IMR-90 (cell line): ENCODE measurements at regions not wholly inside any gene's neighbourhood (a gene's known extent, or its start where the extent isn't known, plus 50 kb on each side); places are given as distances from the start of the nearest gene placed in this dataset.

Experiments
- ATAC-seq: fragments of 200-7000 bp; cut with Tn5 transposase; 2 replicates; pipeline ENCODE4 v1.9.1; 2020; ENCODE audit warnings: low read depth, mild to moderate bottlenecking, moderate library complexity
- BruUV-seq: library from RNA; stranded (reverse); fragments of 400-500 nt; replicated peaks from 2 replicates; lab custom pipeline; 2021; lab: Mats Ljungman, UMichigan
- CTCF ChIA-PET: fragments of 300-600 bp; formaldehyde crosslinking; extraction: SDS; loops from one replicate; lab custom pipeline; 2021; ENCODE audit warnings: antibody characterized with exemption; lab: Yijun Ruan, JAX
- POLR2A ChIA-PET: fragments of 300-600 bp; sonication (Branson Sonifier 250); formaldehyde crosslinking; loops from one replicate; lab custom pipeline; 2022; ENCODE audit warnings: antibody characterized with exemption; ENCODE audit not compliant: unreplicated experiment; lab: Charles Lee
- DNase-seq: peaks from one replicate; pipeline ENCODE4 v3.0.0; 2013
- H2AFZ ChIP-seq: replicated peaks from 2 replicates; pipeline ENCODE3; 2013; ENCODE audit warnings: low read length, mild to moderate bottlenecking; ENCODE audit not compliant: poor library complexity
- H2AK5ac ChIP-seq: 2 replicates; pipeline ENCODE4 v1.6.1; 2013; ENCODE audit warnings: low read depth, low read length, inconsistent platforms
- H2AK9ac ChIP-seq: replicated peaks from 2 replicates; pipeline ENCODE3; 2013; ENCODE audit warnings: mild to moderate bottlenecking, low read depth, low read length, moderate library complexity; ENCODE audit not compliant: poor library complexity
- H2BK120ac ChIP-seq: 2 replicates; pipeline ENCODE4 v1.6.1; 2013; ENCODE audit warnings: low read depth, low read length, inconsistent platforms
- H2BK15ac ChIP-seq: 3 replicates; pipeline ENCODE4 v1.6.1; 2013; ENCODE audit warnings: low read depth, low read length, inconsistent platforms
- H2BK20ac ChIP-seq: 2 replicates; pipeline ENCODE4 v1.6.1; 2013; ENCODE audit warnings: low read depth, mild to moderate bottlenecking, inconsistent platforms, low read length, moderate library complexity
- H2BK5ac ChIP-seq: 2 replicates; pipeline ENCODE4 v1.6.1; 2013; ENCODE audit warnings: mild to moderate bottlenecking, low read depth, low read length, inconsistent platforms; ENCODE audit not compliant: poor library complexity, severe bottlenecking
- H3K14ac ChIP-seq: replicated peaks from 2 replicates; pipeline ENCODE4 v1.6.1; 2013; ENCODE audit warnings: low read depth, low read length, inconsistent platforms
- H3K18ac ChIP-seq: 2 replicates; pipeline ENCODE4 v1.6.1; 2013; ENCODE audit warnings: low read depth, low read length, control low read depth
- H3K23ac ChIP-seq: 2 replicates; pipeline ENCODE4 v1.6.1; 2013; ENCODE audit warnings: low read depth, low read length, inconsistent platforms
- H3K27ac ChIP-seq: 2 replicates; pipeline ENCODE4 v1.5.1; 2013; ENCODE audit warnings: mild to moderate bottlenecking, control low read depth, low read length; ENCODE audit not compliant: insufficient read depth
- H3K27me3 ChIP-seq: 2 replicates; pipeline ENCODE4 v1.6.1; 2013; ENCODE audit warnings: low read length; ENCODE audit not compliant: control insufficient read depth, insufficient read depth
- H3K36me3 ChIP-seq: 2 replicates; pipeline ENCODE4 v1.6.1; 2013; ENCODE audit warnings: low read length, mixed read lengths; ENCODE audit not compliant: control insufficient read depth, insufficient read depth
- H3K4ac ChIP-seq: 2 replicates; pipeline ENCODE4 v1.6.1; 2013; ENCODE audit warnings: low read depth, low read length, inconsistent platforms
- H3K4me1 ChIP-seq: 2 replicates; pipeline ENCODE4 v1.6.1; 2013; ENCODE audit warnings: low read length, mixed read lengths; ENCODE audit not compliant: control insufficient read depth, insufficient read depth
- H3K4me2 ChIP-seq: 2 replicates; pipeline ENCODE4 v1.6.1; 2013; ENCODE audit warnings: low read depth, mild to moderate bottlenecking, control low read depth, low read length, moderate library complexity
- H3K4me3 ChIP-seq: 2 replicates; pipeline ENCODE4 v1.5.1; 2013; ENCODE audit warnings: low read depth, mild to moderate bottlenecking, control low read depth, low read length, moderate library complexity; ENCODE audit not compliant: insufficient read depth
- H3K56ac ChIP-seq: 2 replicates; pipeline ENCODE4 v1.6.1; 2013; ENCODE audit warnings: low read length, inconsistent platforms; ENCODE audit not compliant: insufficient read depth; ENCODE audit errors: extremely low read depth
- H3K79me1 ChIP-seq, 2 experiments: 2 replicates each; pipeline ENCODE4 v1.6.1; 2013; ENCODE audit warnings: low read length in 2 of 2, inconsistent platforms in 1 of 2, low read depth in 1 of 2
- H3K9ac ChIP-seq: 2 replicates; pipeline ENCODE4 v1.6.1; 2013; ENCODE audit warnings: low read depth, low read length, control low read depth
- H3K9me1 ChIP-seq: 2 replicates; pipeline ENCODE4 v1.6.1; 2013; ENCODE audit warnings: low read length, inconsistent platforms; ENCODE audit not compliant: insufficient read depth
- H3K9me3 ChIP-seq: 2 replicates; pipeline ENCODE4 v1.6.1; 2013; ENCODE audit warnings: low read length; ENCODE audit not compliant: control insufficient read depth, insufficient read depth
- H4K20me1 ChIP-seq: 2 replicates; pipeline ENCODE4 v1.6.1; 2013; ENCODE audit warnings: low read length, inconsistent platforms; ENCODE audit not compliant: insufficient read depth
- H4K5ac ChIP-seq: 2 replicates; pipeline ENCODE4 v1.6.1; 2013; ENCODE audit warnings: mild to moderate bottlenecking, low read depth, low read length, control low read depth
- H4K8ac ChIP-seq, 2 experiments: 2 replicates each; pipeline ENCODE4 v1.6.1; 2013; ENCODE audit warnings: low read depth in 2 of 2, low read length in 2 of 2, control low read depth in 1 of 2, inconsistent platforms in 1 of 2
- H4K91ac ChIP-seq: 2 replicates; pipeline ENCODE4 v1.6.1; 2013; ENCODE audit warnings: low read depth, low read length, inconsistent platforms; ENCODE audit not compliant: insufficient read depth
- BHLHE40 ChIP-seq: fragments of 150-350 bp; IDR thresholded peaks from 2 replicates; pipeline ENCODE4 v1.6.1; 2016; ENCODE audit warnings: mild to moderate bottlenecking, low read depth, low read length
- CEBPB ChIP-seq: IDR thresholded peaks from 2 replicates; pipeline ENCODE4 v1.6.1; 2012; ENCODE audit warnings: low read depth, low read length, improper control_type of control experiment
- CHD1 ChIP-seq: IDR thresholded peaks from 2 replicates; pipeline ENCODE4 v1.6.1; 2012; ENCODE audit warnings: low read depth, low read length, improper control_type of control experiment
- MAFK ChIP-seq: IDR thresholded peaks from 2 replicates; pipeline ENCODE4 v1.6.1; 2012; ENCODE audit warnings: low read depth, low read length, improper control_type of control experiment
- MAZ ChIP-seq: IDR thresholded peaks from 2 replicates; pipeline ENCODE4 v1.6.1; 2012; ENCODE audit warnings: low read depth, mild to moderate bottlenecking, low read length, improper control_type of control experiment, moderate library complexity, borderline replicate concordance
- MXI1 ChIP-seq: IDR thresholded peaks from 2 replicates; pipeline ENCODE4 v1.6.1; 2012; ENCODE audit warnings: low read depth, mild to moderate bottlenecking, low read length, moderate library complexity, borderline replicate concordance
- NFE2L2 ChIP-seq: fragments of 150-350 bp; IDR thresholded peaks from 2 replicates; pipeline ENCODE4 v1.6.1; 2016; ENCODE audit warnings: low read depth, mild to moderate bottlenecking, low read length
- RAD21 ChIP-seq: IDR thresholded peaks from 2 replicates; pipeline ENCODE4 v1.6.1; 2012; ENCODE audit warnings: low read length, improper control_type of control experiment
- RCOR1 ChIP-seq: IDR thresholded peaks from 2 replicates; pipeline ENCODE4 v1.6.1; 2012; ENCODE audit warnings: mild to moderate bottlenecking, low read length, improper control_type of control experiment; ENCODE audit not compliant: insufficient replicate concordance
- RFX5 ChIP-seq: IDR thresholded peaks from 2 replicates; pipeline ENCODE4 v1.8.0; 2012; ENCODE audit warnings: low read depth, mild to moderate bottlenecking, low read length, moderate library complexity
- SMC3 ChIP-seq: fragments of 150-350 bp; IDR thresholded peaks from 2 replicates; pipeline ENCODE4 v1.6.1; 2016; ENCODE audit warnings: low read depth, mild to moderate bottlenecking, antibody characterized with exemption, low read length, moderate library complexity
- USF2 ChIP-seq: fragments of 150-350 bp; IDR thresholded peaks from 2 replicates; pipeline ENCODE4 v1.6.1; 2017; ENCODE audit warnings: mild to moderate bottlenecking, antibody characterized with exemption, low read length, low read depth
- WGBS, 2 experiments: methylation state at CpG; one replicate each; pipeline versions ENCODE4 v1.1.5 to v1.1.7; 2013; ENCODE audit warnings: missing lambda C conversion rate in 2 of 2; ENCODE audit not compliant: insufficient read length in 1 of 2; ENCODE audit errors: extremely low coverage in 2 of 2; 5-methylcytosine and 5-hydroxymethylcytosine counted together
- dilution Hi-C: fragments of 300-500 bp; cut with HindIII; formaldehyde crosslinking; loops from one replicate; pipeline ENCODE4 v1.14.3; 2018; ENCODE audit warnings: low sequenced_read_pairs; ENCODE audit not compliant: unreplicated experiment
- in situ Hi-C: fragments of 300-500 bp; cut with MboI; formaldehyde crosslinking; loops from 3 replicates; pipeline ENCODE4 v1.14.3; 2019; ENCODE audit warnings: low sequenced_read_pairs, inconsistent platforms, mixed read lengths
- intact Hi-C: fragments of 100-400 bp; cut with micrococcal nuclease; formaldehyde crosslinking; loops from 2 replicates; pipeline ENCODE4 v1.10.0; 2022
- TF ChIP-seq, protein P1 (sequence below): conservative IDR thresholded peaks from 2 replicates; pipeline ENCODE4 v1.5.1; 2012; ENCODE audit warnings: mild to moderate bottlenecking, low read depth, low read length, improper control_type of control experiment
- TF ChIP-seq, protein P2 (sequence below): fragments of 150-350 bp; IDR thresholded peaks from 2 replicates; pipeline ENCODE4 v1.6.1; 2016; ENCODE audit warnings: low read depth, mild to moderate bottlenecking, low read length, moderate library complexity, borderline replicate concordance

DNA sequence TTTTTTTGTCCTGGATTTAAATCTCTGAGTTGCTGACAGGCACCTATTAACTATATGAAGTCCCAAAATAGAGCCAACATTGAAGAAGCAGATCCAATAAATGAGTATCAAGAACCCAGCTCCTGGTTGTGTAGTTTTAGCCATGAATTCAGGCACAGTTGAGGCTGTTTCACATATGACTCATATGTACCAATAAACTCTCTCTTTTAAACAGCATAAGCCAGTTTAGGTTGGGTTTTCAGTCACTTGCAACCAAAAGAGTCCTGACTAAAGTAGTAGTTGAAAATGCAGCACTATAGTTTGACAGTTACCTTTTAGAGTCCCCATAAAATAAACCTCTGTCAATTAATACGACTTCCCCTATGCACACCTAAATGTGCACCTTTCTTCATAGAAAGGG is 389.9 kb downstream of the RPS29 start:
- intact Hi-C loops (no loop called here), in situ Hi-C loops (no loop called here), dilution Hi-C loops (no loop called here)
- no peak overlapping the region for H3K27ac ChIP-seq
- H3K18ac ChIP-seq = no peak overlapping the region
- no peak overlapping the region for H3K4me3 ChIP-seq
- H2BK5ac ChIP-seq = no peak overlapping the region
- no peaks in the 10 kb centered on the region for H3K9me3 ChIP-seq
- no peak overlapping the region for H2AK5ac ChIP-seq
- H2AFZ ChIP-seq = no peak overlapping the region
- H3K4me1 ChIP-seq = no peaks in the 10 kb centered on the region
- no peak overlapping the region for H4K91ac ChIP-seq
- H3K36me3 ChIP-seq = no peaks in the 10 kb centered on the region
- WGBS, 2 experiments = no CpG with 5 or more reads among the region's 1 CpG
- no peak overlapping the region for H2BK120ac ChIP-seq
- no peak overlapping the region for H3K4me2 ChIP-seq
- H3K9me1 ChIP-seq = no peaks in the 10 kb centered on the region
- no peak overlapping the region for H3K23ac ChIP-seq
- DNase-seq = no peak
- POLR2A ChIA-PET = no interaction called here
- H4K8ac ChIP-seq = no peak overlapping the region
- no peaks in the 10 kb centered on the region for H4K20me1 ChIP-seq
- BruUV-seq = no TSS peak
- H3K27me3 ChIP-seq = no peaks in the 10 kb centered on the region
- no peak overlapping the region for H3K9ac ChIP-seq
- no peak overlapping the region for H4K5ac ChIP-seq
- TF ChIP-seq RAD21 (no peak), MXI1 (no peak), MAFK (no peak), CEBPB (no peak), USF2 (no peak), NFE2L2 (no peak), RFX5 (no peak), SMC3 (no peak), MAZ (no peak), BHLHE40 (no peak), RCOR1 (no peak), CHD1 (no peak)
- TF ChIP-seq, protein P1, sequence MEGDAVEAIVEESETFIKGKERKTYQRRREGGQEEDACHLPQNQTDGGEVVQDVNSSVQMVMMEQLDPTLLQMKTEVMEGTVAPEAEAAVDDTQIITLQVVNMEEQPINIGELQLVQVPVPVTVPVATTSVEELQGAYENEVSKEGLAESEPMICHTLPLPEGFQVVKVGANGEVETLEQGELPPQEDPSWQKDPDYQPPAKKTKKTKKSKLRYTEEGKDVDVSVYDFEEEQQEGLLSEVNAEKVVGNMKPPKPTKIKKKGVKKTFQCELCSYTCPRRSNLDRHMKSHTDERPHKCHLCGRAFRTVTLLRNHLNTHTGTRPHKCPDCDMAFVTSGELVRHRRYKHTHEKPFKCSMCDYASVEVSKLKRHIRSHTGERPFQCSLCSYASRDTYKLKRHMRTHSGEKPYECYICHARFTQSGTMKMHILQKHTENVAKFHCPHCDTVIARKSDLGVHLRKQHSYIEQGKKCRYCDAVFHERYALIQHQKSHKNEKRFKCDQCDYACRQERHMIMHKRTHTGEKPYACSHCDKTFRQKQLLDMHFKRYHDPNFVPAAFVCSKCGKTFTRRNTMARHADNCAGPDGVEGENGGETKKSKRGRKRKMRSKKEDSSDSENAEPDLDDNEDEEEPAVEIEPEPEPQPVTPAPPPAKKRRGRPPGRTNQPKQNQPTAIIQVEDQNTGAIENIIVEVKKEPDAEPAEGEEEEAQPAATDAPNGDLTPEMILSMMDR = no peak
- TF ChIP-seq, protein P2, sequence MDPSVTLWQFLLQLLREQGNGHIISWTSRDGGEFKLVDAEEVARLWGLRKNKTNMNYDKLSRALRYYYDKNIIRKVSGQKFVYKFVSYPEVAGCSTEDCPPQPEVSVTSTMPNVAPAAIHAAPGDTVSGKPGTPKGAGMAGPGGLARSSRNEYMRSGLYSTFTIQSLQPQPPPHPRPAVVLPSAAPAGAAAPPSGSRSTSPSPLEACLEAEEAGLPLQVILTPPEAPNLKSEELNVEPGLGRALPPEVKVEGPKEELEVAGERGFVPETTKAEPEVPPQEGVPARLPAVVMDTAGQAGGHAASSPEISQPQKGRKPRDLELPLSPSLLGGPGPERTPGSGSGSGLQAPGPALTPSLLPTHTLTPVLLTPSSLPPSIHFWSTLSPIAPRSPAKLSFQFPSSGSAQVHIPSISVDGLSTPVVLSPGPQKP = no peak
- no peaks in the 10 kb centered on the region for H3K79me1 ChIP-seq
- no peak overlapping the region for H2BK20ac ChIP-seq
- H2AK9ac ChIP-seq = no peak overlapping the region
- no peak overlapping the region for H2BK15ac ChIP-seq
- ATAC-seq = no peak
- no peak overlapping the region for H3K14ac ChIP-seq
- H3K56ac ChIP-seq = no peak overlapping the region
- CTCF ChIA-PET = no interaction called here
- no peak overlapping the region for H3K4ac ChIP-seq
